ENCODE measurements at regions not wholly inside any gene's neighbourhood (a gene's known extent, or its start where the extent isn't known, plus 50 kb on each side); places are given as distances from the start of the nearest gene placed in this dataset.
A peak's percentile ranks its signal among the peaks of the same experiment; 100 is the strongest.

DNA sequence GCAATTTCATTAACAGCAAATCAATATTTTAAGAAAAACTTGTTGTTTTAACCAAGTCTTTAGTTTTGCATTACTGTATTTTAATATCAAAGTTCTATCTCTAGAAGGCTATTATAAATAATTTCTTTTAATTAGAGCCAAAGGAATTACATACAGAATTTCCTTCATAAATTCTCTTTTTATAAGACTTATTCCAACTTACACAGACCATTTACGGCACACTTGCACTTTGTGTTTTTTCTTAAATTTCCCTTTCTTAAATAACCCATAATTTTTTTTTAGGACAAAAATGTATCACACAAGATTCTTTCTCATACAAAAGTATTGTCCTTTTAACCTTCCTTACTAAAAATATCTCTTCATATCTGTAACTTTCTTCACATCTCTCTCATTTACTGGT lies 458.5 kb upstream of the CHRM3 start:
- no peak overlapping the region for H3K27ac Mint-ChIP-seq (ENCODE audit: unreplicated experiment)
- FAIRE-seq: no peak
- Histone ChIP-seq H3K36me3 (ENCODE audit: insufficient read depth, low read length) (no peaks in the 10 kb centered on the region), H2AFZ (ENCODE audit: low read depth, low read length) (no peak overlapping the region), H3K4me1 (ENCODE audit: insufficient read depth, low read length) (no peaks in the 10 kb centered on the region), H3K9ac (ENCODE audit: low read length) (no peak overlapping the region), H3K79me2 (ENCODE audit: insufficient read depth, low read length) (no peaks in the 10 kb centered on the region), H3K27ac (ENCODE audit: low read depth, low read length) (no peak overlapping the region), H4K20me1 (ENCODE audit: insufficient read depth, low read length) (no peaks in the 10 kb centered on the region), H3K4me3 (ENCODE audit: insufficient read depth, low read depth, low read length) (no peak overlapping the region), H3K9me3 (ENCODE audit: insufficient read depth, low read depth, low read length) (peaks cover 3% of the 10 kb centered on the region), H3K4me2 (ENCODE audit: low read length) (no peak overlapping the region), H3K27me3 (ENCODE audit: insufficient read depth, low read length) (no peaks in the 10 kb centered on the region)
- no peaks in the 10 kb centered on the region for H3K36me3 Mint-ChIP-seq (ENCODE audit: low read depth, unreplicated experiment)
- no peaks in the 10 kb centered on the region for H3K4me1 Mint-ChIP-seq (ENCODE audit: low read depth, unreplicated experiment)
- no peaks in the 10 kb centered on the region for H3K27me3 Mint-ChIP-seq (ENCODE audit: low read depth, unreplicated experiment)
- H3K4me3 Mint-ChIP-seq (ENCODE audit: unreplicated experiment): no peak overlapping the region
- TF ChIP-seq CTCF (IDR thresholded peaks at IDR 0.05; ENCODE audit: insufficient read depth, low read depth, low read length) (no peak), EZH2 (IDR thresholded peaks at IDR 0.05; ENCODE audit: insufficient read depth, low read length) (no peak)
- no peak for DNase-seq (ENCODE audit: low read depth)
- H3K9me3 Mint-ChIP-seq (ENCODE audit: unreplicated experiment): no peaks in the 10 kb centered on the region

DNA sequence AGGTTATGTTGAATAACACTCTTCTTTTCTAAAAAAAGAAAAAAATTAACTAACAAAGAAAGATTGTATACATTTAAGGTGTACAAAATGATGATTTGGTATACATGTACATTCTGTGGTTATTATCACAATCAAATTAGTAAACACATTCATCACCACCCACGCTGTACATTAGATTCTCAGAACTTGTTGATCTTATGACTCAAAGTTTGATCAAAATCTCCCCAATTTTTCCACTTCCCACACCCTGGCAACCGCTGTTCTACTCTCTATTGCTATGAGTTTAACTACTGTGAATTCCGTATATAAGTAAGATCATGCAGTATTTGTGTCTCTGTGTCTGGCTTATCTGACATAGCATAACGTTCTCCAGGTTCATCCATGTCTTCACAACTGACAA lies 469.5 kb upstream of the CHRM3 start:
- Mint-ChIP-seq H3K36me3 (ENCODE audit: low read depth, unreplicated experiment) (no peaks in the 10 kb centered on the region), H3K27me3 (ENCODE audit: low read depth, unreplicated experiment) (no peaks in the 10 kb centered on the region), H3K4me3 (ENCODE audit: unreplicated experiment) (no peak overlapping the region), H3K27ac (ENCODE audit: unreplicated experiment) (no peak overlapping the region), H3K9me3 (ENCODE audit: unreplicated experiment) (no peaks in the 10 kb centered on the region), H3K4me1 (ENCODE audit: low read depth, unreplicated experiment) (no peaks in the 10 kb centered on the region)
- Histone ChIP-seq H3K27ac (ENCODE audit: low read depth, low read length) (no peak overlapping the region), H2AFZ (ENCODE audit: low read depth, low read length) (no peak overlapping the region), H3K79me2 (ENCODE audit: insufficient read depth, low read length) (no peaks in the 10 kb centered on the region), H4K20me1 (ENCODE audit: insufficient read depth, low read length) (no peaks in the 10 kb centered on the region), H3K9ac (ENCODE audit: low read length) (no peak overlapping the region), H3K4me3 (ENCODE audit: insufficient read depth, low read depth, low read length) (no peak overlapping the region), H3K9me3 (ENCODE audit: insufficient read depth, low read depth, low read length) (no peaks in the 10 kb centered on the region), H3K4me1 (ENCODE audit: insufficient read depth, low read length) (no peaks in the 10 kb centered on the region), H3K27me3 (ENCODE audit: insufficient read depth, low read length) (no peaks in the 10 kb centered on the region), H3K36me3 (ENCODE audit: insufficient read depth, low read length) (no peaks in the 10 kb centered on the region), H3K4me2 (ENCODE audit: low read length) (no peak overlapping the region)
- no peak for FAIRE-seq
- DNase-seq (ENCODE audit: low read depth): peak; percentile 42
- TF ChIP-seq CTCF (IDR thresholded peaks at IDR 0.05; ENCODE audit: insufficient read depth, low read depth, low read length) (no peak), EZH2 (IDR thresholded peaks at IDR 0.05; ENCODE audit: insufficient read depth, low read length) (no peak)

DNA sequence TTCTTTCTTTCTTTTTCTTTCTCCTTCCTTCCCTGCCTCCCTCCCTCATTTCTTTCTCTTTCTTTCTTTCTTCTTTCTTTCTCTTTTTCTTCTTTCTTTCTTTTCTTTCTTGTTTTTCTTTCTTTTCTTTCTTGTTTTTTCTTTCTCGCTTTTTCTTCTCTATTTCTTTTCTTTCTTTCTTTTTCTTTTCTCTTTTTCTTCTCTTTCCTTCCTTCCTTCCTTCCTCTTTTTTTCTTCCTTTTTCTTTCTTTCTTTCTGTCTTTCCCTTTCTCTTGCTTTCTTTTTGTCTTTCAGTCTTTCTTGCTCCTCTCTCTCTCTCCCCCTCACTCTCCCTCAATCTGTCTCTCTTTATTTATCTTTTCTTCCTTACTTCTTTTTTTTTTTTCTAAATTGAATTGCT lies 472.0 kb upstream of the CHRM3 start:
- Histone ChIP-seq H4K20me1 (ENCODE audit: insufficient read depth, low read length) (no peaks in the 10 kb centered on the region), H3K36me3 (ENCODE audit: insufficient read depth, low read length) (no peaks in the 10 kb centered on the region), H3K9ac (ENCODE audit: low read length) (no peak overlapping the region), H3K9me3 (ENCODE audit: insufficient read depth, low read depth, low read length) (no peaks in the 10 kb centered on the region), H3K4me3 (ENCODE audit: insufficient read depth, low read depth, low read length) (no peak overlapping the region), H3K79me2 (ENCODE audit: insufficient read depth, low read length) (no peaks in the 10 kb centered on the region), H3K27ac (ENCODE audit: low read depth, low read length) (no peak overlapping the region), H2AFZ (ENCODE audit: low read depth, low read length) (no peak overlapping the region), H3K27me3 (ENCODE audit: insufficient read depth, low read length) (no peaks in the 10 kb centered on the region), H3K4me2 (ENCODE audit: low read length) (no peak overlapping the region), H3K4me1 (ENCODE audit: insufficient read depth, low read length) (no peaks in the 10 kb centered on the region)
- Mint-ChIP-seq H3K9me3 (ENCODE audit: unreplicated experiment) (no peaks in the 10 kb centered on the region), H3K36me3 (ENCODE audit: low read depth, unreplicated experiment) (no peaks in the 10 kb centered on the region), H3K27me3 (ENCODE audit: low read depth, unreplicated experiment) (no peaks in the 10 kb centered on the region), H3K27ac (ENCODE audit: unreplicated experiment) (no peak overlapping the region), H3K4me1 (ENCODE audit: low read depth, unreplicated experiment) (no peaks in the 10 kb centered on the region), H3K4me3 (ENCODE audit: unreplicated experiment) (no peak overlapping the region)
- no peak for TF ChIP-seq CTCF (IDR thresholded peaks at IDR 0.05; ENCODE audit: insufficient read depth, low read depth, low read length)
- no peak for TF ChIP-seq EZH2 (IDR thresholded peaks at IDR 0.05; ENCODE audit: insufficient read depth, low read length)
- FAIRE-seq (no peak), DNase-seq (ENCODE audit: low read depth) (no peak)

All from astrocyte (in vitro differentiated cells and primary cell).